ENCODE measurements at regions not wholly inside any gene's neighbourhood (a gene's known extent, or its start where the extent isn't known, plus 50 kb on each side); places are given as distances from the start of the nearest gene placed in this dataset.

- Histone ChIP-seq H3K27ac (ENCODE audit: low read length) (no peak overlapping the region), H3K36me3 (ENCODE audit: insufficient read depth, low read length) (no peaks in the 10 kb centered on the region), H3K27me3 (ENCODE audit: insufficient read depth, low read length, poor library complexity) (no peaks in the 10 kb centered on the region), H3K4me1 (ENCODE audit: insufficient read depth, low read length) (no peaks in the 10 kb centered on the region), H3K4me2 (ENCODE audit: insufficient read depth, low read length) (no peak overlapping the region), H2AFZ (ENCODE audit: low read depth, low read length) (no peak overlapping the region), H3K79me2 (ENCODE audit: insufficient read depth, low read length) (no peaks in the 10 kb centered on the region), H3K9me3 (ENCODE audit: insufficient read depth, low read length, severe bottlenecking) (no peaks in the 10 kb centered on the region), H4K20me1 (ENCODE audit: insufficient read depth, low read length) (no peaks in the 10 kb centered on the region), H3K4me3 (ENCODE audit: low read depth in 1 of 2, low read length in 2 of 2) (no peak overlapping the region), H3K9ac (ENCODE audit: low read depth, low read length) (no peak overlapping the region)
- ATAC-seq (ENCODE audit: insufficient read depth, low read depth) (no peak), DNase-seq (no peak)
- TF ChIP-seq EZH2 (IDR thresholded peaks at IDR 0.05; ENCODE audit: borderline replicate concordance, low read depth, low read length, severe bottlenecking) (no peak), CTCF (IDR thresholded peaks at IDR 0.05; ENCODE audit: borderline replicate concordance, extremely low read depth, low read length, poor library complexity, severe bottlenecking) (no peak)
These were observed 106.3 kb upstream of the TMLHE start for GRCh38 chrX:155718972-155719586.

GRCh38 chrX:155715141-155715540, 102.4 kb upstream of the TMLHE start:
- Histone ChIP-seq H3K79me2 (ENCODE audit: insufficient read depth, low read length) (no peaks in the 10 kb centered on the region), H3K9me3 (ENCODE audit: insufficient read depth, low read length, severe bottlenecking) (peaks cover 2% of the 10 kb centered on the region), H3K36me3 (ENCODE audit: insufficient read depth, low read length) (no peaks in the 10 kb centered on the region), H3K4me3 (ENCODE audit: low read depth in 1 of 2, low read length in 2 of 2) (no peak overlapping the region), H2AFZ (ENCODE audit: low read depth, low read length) (no peak overlapping the region), H3K4me2 (ENCODE audit: insufficient read depth, low read length) (no peak overlapping the region), H4K20me1 (ENCODE audit: insufficient read depth, low read length) (no peaks in the 10 kb centered on the region), H3K27ac (ENCODE audit: low read length) (no peak overlapping the region), H3K4me1 (ENCODE audit: insufficient read depth, low read length) (no peaks in the 10 kb centered on the region), H3K27me3 (ENCODE audit: insufficient read depth, low read length, poor library complexity) (no peaks in the 10 kb centered on the region), H3K9ac (ENCODE audit: low read depth, low read length) (no peak overlapping the region)
- DNase-seq = no peak
- TF ChIP-seq EZH2 (IDR thresholded peaks at IDR 0.05; ENCODE audit: borderline replicate concordance, low read depth, low read length, severe bottlenecking) = no peak
- no peak for TF ChIP-seq CTCF (IDR thresholded peaks at IDR 0.05; ENCODE audit: borderline replicate concordance, extremely low read depth, low read length, poor library complexity, severe bottlenecking)
- no peak for ATAC-seq (ENCODE audit: insufficient read depth, low read depth)

GRCh38 chrX:155695419-155695818, 82.7 kb upstream of the TMLHE start:
- ATAC-seq (ENCODE audit: insufficient read depth, low read depth) = no peak

More at GRCh38 chrX:155695419-155695818, 82.7 kb upstream of the TMLHE start:
- H3K4me2 ChIP-seq (ENCODE audit: insufficient read depth, low read length) = no peak overlapping the region
- no peaks in the 10 kb centered on the region for H3K9me3 ChIP-seq (ENCODE audit: insufficient read depth, low read length, severe bottlenecking)
- no peak overlapping the region for H3K27ac ChIP-seq (ENCODE audit: low read length)
- no peak overlapping the region for H3K9ac ChIP-seq (ENCODE audit: low read depth, low read length)
- no peaks in the 10 kb centered on the region for H3K27me3 ChIP-seq (ENCODE audit: insufficient read depth, low read length, poor library complexity)
- H3K4me1 ChIP-seq (ENCODE audit: insufficient read depth, low read length) = no peaks in the 10 kb centered on the region
- H3K36me3 ChIP-seq (ENCODE audit: insufficient read depth, low read length) = no peaks in the 10 kb centered on the region
- no peak overlapping the region for H3K4me3 ChIP-seq (ENCODE audit: low read depth in 1 of 2, low read length in 2 of 2)
- TF ChIP-seq CTCF (IDR thresholded peaks at IDR 0.05; ENCODE audit: borderline replicate concordance, extremely low read depth, low read length, poor library complexity, severe bottlenecking) (no peak), EZH2 (IDR thresholded peaks at IDR 0.05; ENCODE audit: borderline replicate concordance, low read depth, low read length, severe bottlenecking) (no peak)
- no peak for DNase-seq
- H2AFZ ChIP-seq (ENCODE audit: low read depth, low read length) = no peak overlapping the region
- H3K79me2 ChIP-seq (ENCODE audit: insufficient read depth, low read length) = no peaks in the 10 kb centered on the region
- H4K20me1 ChIP-seq (ENCODE audit: insufficient read depth, low read length) = no peaks in the 10 kb centered on the region
